K562 (cell line): ENCODE measurements at regions not wholly inside any gene's neighbourhood (a gene's known extent, or its start where the extent isn't known, plus 50 kb on each side); places are given as distances from the start of the nearest gene placed in this dataset.

Experiments
- ATAC-seq: fragments of 200-7000 bp; cut with Tn5 transposase; 3 replicates; pipeline ENCODE4 v1.9.1; 2020; ENCODE audit warnings: moderate library complexity
- BruUV-seq: library from RNA; stranded (reverse); fragments of 400-500 nt; replicated peaks from 2 replicates; lab custom pipeline; 2021; lab: Mats Ljungman, UMichigan
- CTCF ChIA-PET: fragments of 300-600 bp; formaldehyde crosslinking; extraction: SDS; loops from one replicate; lab custom pipeline; 2021; ENCODE audit warnings: low intra/inter-chr PET ratio; lab: Yijun Ruan, JAX
- POLR2A ChIA-PET: fragments of 300-600, 350-650 bp; sonication (Branson Sonifier 250); formaldehyde crosslinking; extraction: SDS; loops from one replicate; lab custom pipeline; 2021; ENCODE audit warnings: antibody characterized with exemption, inconsistent platforms; lab: Yijun Ruan, JAX
- DNase-seq, 4 experiments: peaks; one replicate each; pipeline versions ENCODE4 v3.0.0 to v3.0.0-alpha.2; 2011 to 2018; ENCODE audit warnings: low spot score in 3 of 4, mixed read lengths in 3 of 4; ENCODE audit errors: extremely low read depth in 1 of 4
- FAIRE-seq: peaks from 2 replicates; lab custom pipeline; 2011; peaks lifted over from hg19 to GRCh38; lab: Jason Lieb, UNC
- H2AFZ ChIP-seq: 2 replicates; pipeline ENCODE4 v1.6.0; 2011; ENCODE audit warnings: low read depth, low read length, control low read depth, inconsistent platforms
- H3K27ac ChIP-seq: fragments of 200-600 bp; 3 replicates; pipeline ENCODE4 v1.8.0; 2011; ENCODE audit warnings: low read depth, mild to moderate bottlenecking, control low read depth, inconsistent platforms, low read length, moderate library complexity, mixed read lengths; ENCODE audit errors: extremely low read depth
- H3K27me3 ChIP-seq, 2 experiments: fragments of 300-600 bp in 1 of 2; 2 replicates in 1 of 2; 3 replicates in 1 of 2; pipeline versions ENCODE4 v1.6.0 to v1.8.0; 2011; ENCODE audit warnings: inconsistent platforms in 2 of 2, low read length in 2 of 2, mild to moderate bottlenecking in 1 of 2, mixed read lengths in 1 of 2, moderate library complexity in 1 of 2; ENCODE audit not compliant: control insufficient read depth in 2 of 2, insufficient read depth in 2 of 2
- H3K36me3 ChIP-seq: fragments of 300-600 bp; 3 replicates; pipeline ENCODE4 v1.8.0; 2011; ENCODE audit warnings: mild to moderate bottlenecking, low read length, inconsistent platforms; ENCODE audit not compliant: control insufficient read depth, insufficient read depth
- H3K4me1 ChIP-seq, 2 experiments: fragments of 200-600 bp in 1 of 2; replicated peaks in 1 of 2; 2 replicates in 1 of 2; 3 replicates in 1 of 2; pipeline versions ENCODE4 v1.5.1 to v1.8.0; 2011; ENCODE audit warnings: inconsistent platforms in 2 of 2, low read length in 2 of 2, mild to moderate bottlenecking in 1 of 2, mixed read lengths in 1 of 2, moderate library complexity in 1 of 2; ENCODE audit not compliant: control insufficient read depth in 2 of 2, insufficient read depth in 2 of 2
- H3K4me2 ChIP-seq: 2 replicates; pipeline ENCODE4 v1.6.1; 2011; ENCODE audit warnings: low read length, control low read depth, inconsistent platforms, mixed read lengths; ENCODE audit not compliant: insufficient read depth
- H3K4me3 ChIP-seq: fragments of 200-600 bp; sonication (generic), shearing (Covaris generic); 2 replicates; pipeline ENCODE4 v1.5.1; 2016; ENCODE audit warnings: control low read depth, inconsistent platforms
- H3K79me2 ChIP-seq: fragments of 200-600 bp; 3 replicates; pipeline ENCODE4 v1.8.0; 2011; ENCODE audit warnings: low read length, inconsistent platforms; ENCODE audit not compliant: control insufficient read depth, insufficient read depth
- H3K9ac ChIP-seq, 2 experiments: 2 replicates each; pipeline versions ENCODE4 v1.6.0 to v1.6.1; 2011; ENCODE audit warnings: low read depth in 2 of 2, low read length in 2 of 2, control low read depth in 1 of 2, inconsistent platforms in 1 of 2, mild to moderate bottlenecking in 1 of 2, mixed read lengths in 1 of 2; ENCODE audit not compliant: insufficient read depth in 1 of 2
- H3K9me1 ChIP-seq: one replicate; pipeline ENCODE4 v1.6.0; 2011; ENCODE audit warnings: inconsistent platforms, mild to moderate bottlenecking, low read length, moderate library complexity; ENCODE audit not compliant: control insufficient read depth, insufficient read depth
- H3K9me3 ChIP-seq: replicated peaks from 2 replicates; pipeline ENCODE4 v1.5.1; 2011; ENCODE audit warnings: low read depth, low read length, inconsistent platforms; ENCODE audit not compliant: control insufficient read depth, insufficient read depth
- H4K20me1 ChIP-seq: replicated peaks from 2 replicates; pipeline ENCODE4 v1.6.1; 2011; ENCODE audit warnings: low read length, inconsistent platforms, mixed read lengths; ENCODE audit not compliant: control insufficient read depth, insufficient read depth
- NFYB ChIP-seq: IDR thresholded peaks from 2 replicates; pipeline ENCODE4 v1.6.1; 2011; ENCODE audit warnings: mild to moderate bottlenecking, moderate library complexity; ENCODE audit not compliant: insufficient read length; ENCODE audit errors: extremely low read depth
- TAF7 ChIP-seq: fragments of 450-650 bp; IDR thresholded peaks from 2 replicates; pipeline ENCODE4 v1.6.1; 2016; ENCODE audit warnings: missing genetic modification characterization, missing compliant biosample characterization
- ZNF140 ChIP-seq: fragments of 250-450 bp; sonication (Bioruptor Pico); IDR thresholded peaks from 2 replicates; pipeline ENCODE4 v1.8.0; 2021; ENCODE audit warnings: moderate library complexity, mild to moderate bottlenecking, inconsistent platforms
- ZNF175 ChIP-seq: fragments of 200-800 bp; sonication (Bioruptor generic); IDR thresholded peaks from 2 replicates; pipeline ENCODE4 v1.6.1; 2016; ENCODE audit warnings: low read depth, mild to moderate bottlenecking, missing genetic modification characterization, missing compliant biosample characterization
- whole genome bisulfite sequencing: fragments of 100-300 bp; shearing (Covaris generic); methylation state at CpG from one replicate; pipeline ENCODE4 v1.1.6; 2016; ENCODE audit warnings: low coverage, mixed read lengths; ENCODE audit not compliant: insufficient coverage; ENCODE audit errors: missing lambda C conversion rate; 5-methylcytosine and 5-hydroxymethylcytosine counted together
- in situ Hi-C: fragments of 300-500 bp; cut with MboI; formaldehyde crosslinking; loops from 4 replicates; pipeline ENCODE4 v1.15.0; 2018; ENCODE audit warnings: inconsistent platforms, mixed read lengths
- intact Hi-C: fragments of 100-400 bp; cut with micrococcal nuclease; formaldehyde crosslinking; loops from 2 replicates; pipeline ENCODE4 v1.14.2; 2022
- TF ChIP-seq, protein P1 (sequence below): fragments of 250-450 bp; sonication (Bioruptor Pico); IDR thresholded peaks from 2 replicates; pipeline ENCODE4 v1.5.0; 2021; ENCODE audit warnings: mild to moderate bottlenecking, moderate library complexity
- TF ChIP-seq, protein P2 (sequence below), 2 experiments: fragments of 450-650 bp; IDR thresholded peaks; 2 replicates each; pipeline ENCODE4 v1.6.1; 2016; ENCODE audit warnings: mild to moderate bottlenecking in 2 of 2, borderline replicate concordance in 1 of 2, low read depth in 1 of 2, moderate library complexity in 1 of 2
- TF ChIP-seq, protein P3 (sequence below): sonication (generic); formaldehyde crosslinking; IDR thresholded peaks from 2 replicates; pipeline ENCODE4 v1.5.0; 2020; ENCODE audit warnings: missing genetic modification reagents

DNA sequence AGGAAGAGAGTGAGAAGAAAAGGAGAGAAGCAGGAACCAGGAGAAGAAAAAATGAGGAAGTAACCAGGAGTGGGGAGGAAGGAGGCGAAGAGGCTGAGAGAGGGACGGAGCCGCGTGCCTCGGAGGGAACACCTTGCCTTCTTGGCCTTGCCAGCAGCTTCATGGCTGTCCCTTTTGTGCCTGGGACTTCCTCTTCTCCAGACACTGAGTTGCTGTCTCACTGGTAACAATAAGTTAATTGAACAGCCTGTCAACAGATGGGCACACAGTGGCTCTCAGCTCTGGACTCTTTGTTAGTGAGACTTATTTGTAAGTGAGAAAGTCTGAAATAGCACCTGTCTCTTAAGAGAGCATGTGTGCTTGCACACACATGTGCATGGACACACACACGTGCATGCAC lies 83.2 kb downstream of the GATA3 start:
- H3K9ac ChIP-seq: no peak overlapping the region
- no peak overlapping the region for H2AFZ ChIP-seq
- H3K9me3 ChIP-seq: no peaks in the 10 kb centered on the region
- no peaks in the 10 kb centered on the region for H4K20me1 ChIP-seq
- H3K4me2 ChIP-seq: no peak overlapping the region
- H3K79me2 ChIP-seq: no peaks in the 10 kb centered on the region
- FAIRE-seq (no peak), ATAC-seq (no peak), DNase-seq (no peak)
- no peaks in the 10 kb centered on the region for H3K36me3 ChIP-seq
- no TSS peak for BruUV-seq
- CTCF ChIA-PET: no interaction called here
- H3K27ac ChIP-seq: no peak overlapping the region
- WGBS: 0% methylated on average over 6 of the region's 6 CpGs
- in situ Hi-C loops (no loop called here), intact Hi-C loops (no loop called here)
- POLR2A ChIA-PET: no interaction called here
- H3K9me1 ChIP-seq: no peaks in the 10 kb centered on the region
- H3K4me3 ChIP-seq: no peak overlapping the region
- peaks cover 0 to 4% of the 10 kb centered on the region in 2 experiments; a peak in 3 of 5 replicates for H3K27me3 ChIP-seq
- no peaks in the 10 kb centered on the region; a peak in 1 of 5 replicates for H3K4me1 ChIP-seq
- TF ChIP-seq TAF7 (tag) (no peak), ZNF175 (CRISPR knock-in tag) (no peak), ZNF140 (no peak), NFYB (no peak)
- TF ChIP-seq, protein P1, sequence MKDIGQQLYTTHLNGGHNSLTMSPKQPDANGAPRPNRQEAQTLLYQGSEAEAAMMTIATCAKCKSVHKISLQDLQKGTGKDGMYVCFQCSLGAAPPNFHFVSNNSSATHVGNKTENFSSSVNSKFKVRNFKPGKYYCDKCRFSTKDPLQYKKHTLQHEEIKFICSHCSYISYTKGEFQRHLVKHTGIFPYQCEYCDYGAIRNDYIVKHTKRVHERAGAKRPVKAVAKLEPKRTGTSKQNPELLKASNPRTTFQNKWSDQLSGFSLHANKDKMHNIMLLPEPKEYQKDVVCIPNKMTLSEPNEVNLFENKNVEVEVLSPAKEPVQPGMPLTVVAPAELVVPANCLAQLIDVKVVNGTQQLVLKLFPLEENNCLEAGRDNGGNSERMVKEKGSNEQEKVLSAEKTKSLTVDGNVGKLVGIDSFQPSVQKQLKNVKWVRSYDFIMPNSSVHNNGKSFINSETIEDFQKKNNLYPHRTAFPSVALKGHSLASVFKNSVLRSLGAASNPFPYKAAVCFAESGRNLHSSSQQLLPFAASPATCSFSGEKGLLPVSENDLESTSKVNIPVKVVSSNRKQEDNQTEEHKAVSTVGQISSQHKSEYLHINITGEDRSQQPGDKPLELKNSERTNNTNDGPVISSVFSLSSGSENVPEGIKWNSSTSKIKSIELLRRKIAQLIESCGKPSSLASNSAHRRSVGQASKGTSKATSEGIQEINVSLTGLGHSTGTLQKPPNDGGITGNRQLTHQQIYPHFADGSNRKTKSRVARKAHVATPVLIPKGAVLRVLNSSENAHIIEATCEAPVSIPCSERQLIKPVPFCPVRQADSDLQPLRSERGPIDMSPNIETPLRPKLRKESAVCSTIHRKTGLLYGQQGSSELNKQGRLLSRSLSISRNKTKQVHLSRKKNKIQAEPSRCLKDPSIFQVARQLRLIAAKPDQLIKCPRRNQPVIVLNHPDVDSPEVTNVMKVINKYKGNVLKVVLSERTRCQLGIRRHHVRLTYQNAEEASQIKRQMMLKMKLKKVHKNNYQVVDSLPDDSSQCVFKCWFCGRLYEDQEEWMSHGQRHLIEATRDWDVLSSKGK (CRISPR knock-in tag): no peak
- TF ChIP-seq, protein P2, sequence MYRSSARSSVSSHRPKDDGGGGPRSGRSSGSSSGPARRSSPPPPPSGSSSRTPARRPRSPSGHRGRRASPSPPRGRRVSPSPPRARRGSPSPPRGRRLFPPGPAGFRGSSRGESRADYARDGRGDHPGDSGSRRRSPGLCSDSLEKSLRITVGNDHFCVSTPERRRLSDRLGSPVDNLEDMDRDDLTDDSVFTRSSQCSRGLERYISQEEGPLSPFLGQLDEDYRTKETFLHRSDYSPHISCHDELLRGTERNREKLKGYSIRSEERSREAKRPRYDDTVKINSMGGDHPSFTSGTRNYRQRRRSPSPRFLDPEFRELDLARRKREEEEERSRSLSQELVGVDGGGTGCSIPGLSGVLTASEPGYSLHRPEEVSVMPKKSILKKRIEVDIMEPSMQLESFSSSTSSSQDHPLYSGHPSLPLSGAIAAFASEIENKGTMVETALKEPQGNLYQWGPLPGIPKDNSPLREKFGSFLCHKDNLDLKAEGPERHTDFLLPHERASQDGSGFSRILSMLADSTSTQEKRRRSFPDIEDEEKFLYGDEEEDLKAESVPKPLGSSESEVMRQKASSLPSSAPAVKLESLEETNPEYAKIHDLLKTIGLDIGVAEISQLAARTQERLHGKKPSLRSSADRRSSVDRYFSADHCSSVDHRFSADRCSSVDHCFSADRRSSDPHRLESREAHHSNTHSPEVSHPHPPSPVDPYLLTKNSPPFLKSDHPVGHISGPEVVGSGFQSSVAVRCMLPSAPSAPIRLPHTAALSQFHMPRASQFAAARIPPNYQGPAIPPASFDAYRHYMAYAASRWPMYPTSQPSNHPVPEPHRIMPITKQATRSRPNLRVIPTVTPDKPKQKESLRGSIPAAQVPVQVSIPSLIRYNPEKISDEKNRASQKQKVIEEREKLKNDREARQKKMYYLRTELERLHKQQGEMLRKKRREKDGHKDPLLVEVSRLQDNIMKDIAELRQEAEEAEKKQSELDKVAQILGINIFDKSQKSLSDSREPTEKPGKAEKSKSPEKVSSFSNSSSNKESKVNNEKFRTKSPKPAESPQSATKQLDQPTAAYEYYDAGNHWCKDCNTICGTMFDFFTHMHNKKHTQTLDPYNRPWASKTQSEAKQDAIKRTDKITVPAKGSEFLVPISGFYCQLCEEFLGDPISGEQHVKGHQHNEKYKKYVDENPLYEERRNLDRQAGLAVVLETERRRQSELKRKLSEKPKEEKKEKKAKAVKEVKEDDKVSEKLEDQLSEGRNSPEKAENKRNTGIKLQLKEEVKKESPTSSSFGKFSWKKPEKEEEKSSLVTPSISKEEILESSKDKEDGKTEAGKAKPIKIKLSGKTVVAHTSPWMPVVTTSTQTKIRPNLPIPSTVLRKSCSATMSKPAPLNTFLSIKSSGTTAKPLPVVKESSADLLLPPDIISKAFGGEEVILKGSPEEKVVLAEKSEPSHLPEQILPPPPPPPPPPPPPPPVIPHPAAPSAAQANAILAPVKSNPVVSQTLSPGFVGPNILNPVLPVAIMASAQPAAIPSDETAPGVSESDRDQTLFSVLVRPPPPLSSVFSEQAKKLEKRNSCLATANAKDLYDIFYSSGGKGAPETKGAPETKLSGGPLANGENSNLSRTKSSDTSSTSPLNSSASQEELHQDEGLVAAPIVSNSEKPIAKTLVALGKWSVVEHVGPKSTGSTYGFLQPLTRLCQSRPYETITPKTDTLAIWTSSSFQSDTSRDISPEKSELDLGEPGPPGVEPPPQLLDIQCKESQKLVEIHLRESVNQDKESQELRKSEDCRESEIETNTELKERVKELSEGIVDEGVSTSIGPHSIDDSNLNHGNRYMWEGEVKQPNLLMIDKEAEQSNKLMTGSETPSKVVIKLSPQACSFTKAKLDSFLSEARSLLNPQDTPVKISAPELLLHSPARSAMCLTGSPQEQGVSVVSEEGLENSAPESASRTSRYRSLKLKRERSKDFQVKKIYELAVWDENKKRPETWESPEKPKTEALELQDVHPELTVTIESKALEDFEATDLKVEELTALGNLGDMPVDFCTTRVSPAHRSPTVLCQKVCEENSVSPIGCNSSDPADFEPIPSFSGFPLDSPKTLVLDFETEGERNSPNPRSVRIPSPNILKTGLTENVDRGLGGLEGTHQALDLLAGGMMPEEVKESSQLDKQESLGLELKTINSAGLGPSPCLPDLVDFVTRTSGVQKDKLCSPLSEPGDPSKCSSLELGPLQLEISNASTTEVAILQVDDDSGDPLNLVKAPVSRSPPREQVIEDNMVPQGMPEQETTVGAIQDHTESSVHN (IDR thresholded peaks at IDR 0.05; ENCODE audit: borderline replicate concordance in 1 of 2, low read depth in 1 of 2): no peak
- TF ChIP-seq, protein P3, sequence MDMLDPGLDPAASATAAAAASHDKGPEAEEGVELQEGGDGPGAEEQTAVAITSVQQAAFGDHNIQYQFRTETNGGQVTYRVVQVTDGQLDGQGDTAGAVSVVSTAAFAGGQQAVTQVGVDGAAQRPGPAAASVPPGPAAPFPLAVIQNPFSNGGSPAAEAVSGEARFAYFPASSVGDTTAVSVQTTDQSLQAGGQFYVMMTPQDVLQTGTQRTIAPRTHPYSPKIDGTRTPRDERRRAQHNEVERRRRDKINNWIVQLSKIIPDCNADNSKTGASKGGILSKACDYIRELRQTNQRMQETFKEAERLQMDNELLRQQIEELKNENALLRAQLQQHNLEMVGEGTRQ (CRISPR knock-in tag): no peak
